ENCODE measurements at regions not wholly inside any gene's neighbourhood (a gene's known extent, or its start where the extent isn't known, plus 50 kb on each side); places are given as distances from the start of the nearest gene placed in this dataset.
"Not testable (repeated sequence)": the region's sequence is repeated elsewhere in the genome, so short reads cannot be mapped to it uniquely, and the experiment has no call there.

DNA sequence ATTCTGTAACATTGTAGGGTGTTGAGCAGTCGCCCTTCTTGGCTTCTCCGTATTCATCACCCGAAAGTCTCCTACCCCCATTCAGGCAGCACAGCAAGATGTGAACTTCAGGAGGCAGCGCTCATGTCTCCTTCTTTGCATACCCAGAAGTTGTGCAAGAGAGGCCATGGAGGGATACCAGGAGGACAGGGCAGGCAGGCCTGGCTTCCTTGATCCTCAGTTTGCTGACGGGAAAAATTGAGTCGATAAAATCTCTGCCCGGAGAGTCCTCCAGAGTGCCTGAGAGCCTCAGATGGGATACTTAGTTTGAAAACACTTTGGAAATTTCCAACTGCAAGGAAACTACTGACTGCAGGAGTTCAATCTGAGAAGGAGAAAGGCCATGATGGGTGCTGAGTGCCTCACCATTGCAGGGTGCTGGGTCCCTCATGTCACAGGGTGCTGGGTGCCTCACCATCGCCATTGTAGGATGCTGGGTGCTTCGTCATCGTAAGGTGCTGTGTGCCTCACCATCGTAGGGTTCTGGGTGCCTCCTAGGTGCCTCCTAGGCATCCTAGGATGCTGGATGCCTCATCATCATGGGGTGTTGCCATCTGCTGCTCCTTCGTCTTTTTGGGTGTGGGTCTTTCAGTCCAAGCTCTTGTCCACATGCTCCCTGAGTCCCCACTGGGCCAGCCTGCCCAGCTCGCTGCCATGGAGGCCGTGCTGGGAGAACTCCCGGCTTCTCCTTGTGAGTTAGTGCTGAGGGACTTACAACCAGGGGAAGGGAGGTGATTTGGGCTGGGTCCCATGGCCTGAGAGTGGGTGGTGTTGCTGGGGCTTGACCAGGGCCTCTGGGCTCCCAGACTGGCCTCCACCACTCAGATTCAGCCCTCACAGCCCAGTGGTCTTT lies 162.4 kb downstream of the DDX1 start:
- no peak for DNase-seq

DNA sequence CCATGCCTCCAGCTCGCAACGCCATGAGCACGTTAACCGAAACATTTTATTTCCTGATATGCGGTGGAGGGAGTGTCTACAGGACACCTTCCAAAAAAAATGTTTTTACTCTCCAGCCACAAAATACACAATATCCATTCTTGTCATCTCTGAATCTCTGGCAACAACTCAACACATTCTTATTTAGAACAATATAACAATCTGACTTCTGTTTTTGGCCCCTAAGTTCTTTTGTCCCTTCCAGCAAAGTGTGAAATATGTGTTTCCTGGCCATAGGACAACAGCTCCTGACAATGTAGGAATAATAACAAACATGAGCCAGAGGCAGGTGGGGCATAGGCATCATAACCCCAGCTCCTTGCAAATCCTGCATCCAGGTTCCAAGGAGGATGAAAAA lies 163.0 kb downstream of the DDX1 start:
- DNase-seq: no peak

DNA sequence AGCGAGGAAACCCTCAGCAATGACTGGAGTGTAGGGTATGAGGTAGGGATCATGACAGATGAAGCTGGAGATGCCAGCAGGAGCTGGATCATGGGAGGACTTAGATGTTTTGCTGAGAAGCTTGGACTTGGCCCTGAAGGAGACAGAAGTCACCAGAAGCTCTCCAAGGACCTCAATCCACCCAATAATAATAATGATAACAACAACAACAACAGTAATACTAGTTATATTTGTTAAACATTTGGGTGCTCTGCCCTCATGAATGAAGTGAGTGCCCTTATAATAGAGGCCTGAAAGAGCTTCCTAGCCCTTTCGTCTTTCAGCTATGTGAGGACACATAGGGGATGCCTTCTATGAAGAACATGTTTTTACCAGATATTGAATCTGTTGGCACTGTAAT lies 163.9 kb downstream of the DDX1 start:
- no peak for DNase-seq

DNA sequence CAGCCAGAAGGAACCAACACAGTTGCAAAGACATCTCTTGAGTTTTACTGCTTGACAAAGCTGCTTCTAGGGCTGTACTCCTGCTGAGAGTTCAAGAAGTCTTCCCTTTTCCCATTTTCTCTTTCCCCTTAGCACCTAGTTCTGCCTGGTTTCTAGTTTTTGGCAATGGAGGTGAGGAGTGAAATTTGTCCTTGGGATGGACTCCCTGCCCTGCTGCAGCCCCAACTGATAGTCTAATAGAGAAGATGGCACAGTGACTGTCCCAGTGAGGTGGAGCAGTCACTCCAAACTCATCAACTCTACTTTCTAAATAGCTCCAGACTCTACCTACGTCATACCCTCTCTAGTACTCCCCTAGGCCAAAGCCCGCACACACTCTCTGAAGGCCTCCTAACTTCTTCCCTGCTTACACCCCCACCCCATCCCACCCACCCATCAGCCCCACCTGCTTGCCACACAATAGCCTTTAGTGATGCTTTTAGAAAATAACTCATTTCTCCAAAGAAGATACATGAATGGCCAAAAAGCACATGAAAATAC lies 164.4 kb downstream of the DDX1 start:
- DNase-seq: no peak

DNA sequence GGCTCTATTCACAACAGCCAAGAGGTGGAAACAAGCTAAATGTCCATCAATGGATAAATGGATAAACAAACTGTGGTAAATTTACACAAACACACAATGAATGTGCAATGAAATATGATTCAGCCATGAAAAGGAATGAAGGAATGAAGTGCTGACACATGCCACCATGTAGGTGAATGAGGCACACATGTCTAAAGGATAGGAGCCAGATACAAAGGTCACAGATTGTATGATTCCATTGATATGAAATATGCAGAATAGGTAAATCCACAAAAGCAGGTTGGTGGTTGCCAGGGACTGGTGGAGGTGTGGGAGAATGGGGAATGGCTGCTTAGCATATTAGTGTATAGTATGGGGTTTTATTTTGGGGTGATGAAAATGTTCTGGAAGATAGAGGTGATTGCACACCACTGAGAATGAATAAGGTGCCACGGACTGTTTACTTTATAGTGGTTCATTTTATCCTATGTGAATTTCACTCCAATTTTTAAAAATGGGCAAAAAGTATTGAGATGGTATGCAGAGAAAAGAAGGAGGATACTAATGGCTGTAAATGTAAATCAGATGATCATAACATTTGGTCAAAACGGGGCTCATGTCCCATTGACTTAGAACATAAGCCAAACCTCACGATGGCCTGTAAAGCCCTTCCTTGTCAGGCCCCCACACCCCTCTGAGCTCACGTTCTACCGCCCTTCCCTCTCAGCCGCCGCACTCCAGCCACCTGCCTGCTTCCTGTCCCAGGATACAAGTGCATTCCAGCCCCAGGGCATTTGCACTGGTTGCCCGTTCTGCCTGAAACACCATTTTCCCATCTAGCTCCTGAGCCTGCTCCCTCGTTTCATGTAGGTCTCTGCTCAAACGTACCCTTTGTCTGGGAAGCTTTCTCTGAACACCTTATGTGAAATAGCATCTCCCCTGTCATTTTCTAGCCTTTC lies 165.5 kb downstream of the DDX1 start:
- no peak for DNase-seq

DNA sequence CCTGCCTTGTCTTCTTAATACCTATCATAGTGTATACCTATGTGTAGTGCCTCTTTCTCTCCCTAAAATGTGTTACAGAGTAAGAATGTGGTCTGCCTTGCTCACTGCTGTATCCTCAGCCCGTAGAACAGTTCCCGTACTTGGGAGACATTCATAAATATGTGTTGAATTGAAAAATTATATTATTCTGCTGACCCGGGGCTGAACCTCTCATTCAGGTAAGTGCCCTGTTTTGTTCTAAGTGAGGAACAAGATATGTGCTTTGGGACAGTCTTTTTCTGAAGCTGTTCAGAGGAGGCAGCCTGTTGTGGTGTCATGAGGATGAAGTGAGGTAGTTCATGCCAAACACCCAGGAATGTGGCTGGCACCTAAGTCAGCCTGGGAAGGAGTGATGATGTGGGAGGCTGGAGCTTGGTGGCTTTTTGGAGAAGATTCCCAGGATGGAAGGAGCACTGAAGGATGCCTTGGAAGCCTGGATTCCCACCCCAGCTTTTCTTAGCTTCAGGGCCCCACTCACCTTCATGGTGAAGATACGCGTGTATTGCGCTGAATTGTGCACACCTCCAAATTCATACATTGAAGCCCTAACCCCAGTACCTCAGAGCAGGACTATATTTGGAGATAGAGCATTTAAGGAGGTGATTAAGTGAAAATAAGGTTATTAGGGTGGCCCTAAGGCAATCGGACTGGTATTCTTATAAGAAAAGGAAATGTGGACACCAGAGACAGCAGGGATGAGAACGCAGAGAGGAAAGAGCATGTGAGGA lies 166.3 kb downstream of the DDX1 start:
- no peak for DNase-seq

DNA sequence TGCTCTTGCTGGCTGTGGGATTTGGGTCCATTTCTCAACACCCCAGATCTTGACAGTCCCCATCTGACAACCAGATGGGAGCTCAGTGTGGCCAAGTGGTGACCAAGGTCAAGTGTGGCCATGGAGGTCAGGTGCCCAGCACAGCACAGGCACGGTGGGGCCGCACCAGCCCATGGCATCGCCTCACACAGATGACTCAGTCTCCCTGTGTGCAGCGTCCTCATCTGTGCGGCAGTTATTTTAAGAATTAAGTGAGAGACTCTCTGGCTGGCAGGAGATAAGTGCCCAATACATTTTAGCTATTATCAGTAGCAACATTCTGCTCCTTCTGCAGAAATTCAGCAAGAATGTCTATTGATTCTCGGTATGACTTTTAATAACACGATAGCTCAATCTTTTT lies 167.2 kb downstream of the DDX1 start:
- DNase-seq: no peak

DNA sequence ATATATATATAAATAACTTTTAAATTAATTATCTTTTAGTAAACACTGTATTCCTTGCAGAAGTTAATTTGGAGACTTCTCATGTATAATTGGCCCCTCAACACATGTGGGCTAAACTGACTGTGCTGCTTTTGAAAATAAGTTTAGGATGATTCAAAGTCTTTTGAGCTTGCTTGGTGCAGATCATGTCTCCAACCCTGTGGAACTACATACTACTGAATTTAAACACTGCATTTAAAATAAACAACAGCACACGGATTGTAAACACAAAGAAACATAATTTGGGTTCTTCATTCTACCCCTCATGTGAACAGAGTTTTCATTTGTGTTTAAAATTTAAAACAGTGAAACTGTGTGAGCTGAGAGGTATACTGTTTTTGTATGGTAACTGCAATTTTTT lies 167.7 kb downstream of the DDX1 start:
- DNase-seq: no peak

DNA sequence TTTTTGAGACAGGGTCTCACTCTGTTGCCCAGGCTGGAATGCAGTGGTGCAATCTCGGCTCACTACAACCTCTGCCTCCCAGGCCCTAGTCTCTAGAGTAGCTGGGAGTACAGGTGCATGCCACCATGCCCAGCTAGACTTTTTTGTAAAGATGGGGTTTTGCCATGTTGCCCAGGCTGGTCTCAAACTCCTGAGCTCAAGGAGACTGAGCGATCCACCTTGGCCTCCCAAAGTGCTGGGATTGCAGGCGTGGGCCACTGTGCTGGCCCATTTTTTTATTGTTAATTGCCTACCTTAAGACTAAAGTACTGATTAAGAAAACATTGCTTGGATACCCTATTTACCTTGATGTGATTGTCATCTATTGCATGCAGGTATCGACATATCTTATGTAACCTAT lies 168.1 kb downstream of the DDX1 start:
- DNase-seq: not testable (repeated sequence)

DNA sequence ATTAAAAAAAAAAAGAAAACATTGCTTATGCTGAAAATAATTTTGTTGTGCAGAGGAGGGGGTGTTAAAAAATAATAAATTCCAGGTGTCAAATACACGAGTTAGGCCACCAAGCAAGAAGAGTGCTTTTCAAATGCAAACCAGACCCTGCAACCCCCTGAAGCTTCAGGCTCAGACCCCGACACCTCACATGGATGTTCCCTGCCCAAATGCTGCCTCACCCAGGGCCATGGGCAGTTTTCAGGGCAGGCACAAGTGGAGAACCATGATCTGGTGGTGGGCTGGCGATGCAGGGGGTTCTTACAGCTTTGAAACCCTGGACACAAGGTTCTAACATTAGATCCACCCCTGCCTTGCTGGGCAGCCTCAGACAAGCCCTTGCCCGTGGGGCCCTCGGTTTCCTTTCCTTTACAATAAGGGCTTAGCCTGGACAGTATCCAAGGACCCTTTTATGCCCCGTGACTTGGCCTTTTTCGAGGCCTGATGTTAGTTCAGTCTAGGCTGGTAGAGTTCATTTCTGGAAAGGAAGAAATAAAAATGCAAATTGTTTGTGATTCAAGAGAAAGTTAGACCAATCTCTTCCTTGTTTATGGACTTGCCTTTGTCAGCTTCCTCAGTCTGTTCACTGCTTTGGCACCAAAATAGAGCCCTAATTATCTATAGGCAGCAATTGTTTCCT lies 168.7 kb downstream of the DDX1 start:
- DNase-seq: no peak

DNA sequence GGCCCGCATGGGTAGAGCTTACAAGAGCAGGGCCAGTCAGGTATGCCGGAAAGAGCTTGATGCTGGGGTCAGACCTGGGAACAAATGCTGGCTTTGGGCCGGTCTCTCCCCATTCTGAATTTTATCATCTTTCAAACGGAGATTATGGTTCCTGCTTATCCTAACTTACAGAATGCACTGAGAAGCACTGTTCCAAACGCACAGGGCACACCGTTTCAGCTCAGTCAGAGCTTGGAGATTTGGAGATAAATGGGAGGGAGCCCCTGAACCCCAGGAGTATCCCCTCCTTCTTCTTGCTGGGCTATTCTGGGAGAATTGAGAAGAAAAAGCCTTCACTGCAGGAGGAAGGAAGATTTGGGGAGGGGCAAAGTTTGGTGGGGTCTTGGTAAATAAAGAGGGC lies 169.4 kb downstream of the DDX1 start:
- DNase-seq: no peak

DNA sequence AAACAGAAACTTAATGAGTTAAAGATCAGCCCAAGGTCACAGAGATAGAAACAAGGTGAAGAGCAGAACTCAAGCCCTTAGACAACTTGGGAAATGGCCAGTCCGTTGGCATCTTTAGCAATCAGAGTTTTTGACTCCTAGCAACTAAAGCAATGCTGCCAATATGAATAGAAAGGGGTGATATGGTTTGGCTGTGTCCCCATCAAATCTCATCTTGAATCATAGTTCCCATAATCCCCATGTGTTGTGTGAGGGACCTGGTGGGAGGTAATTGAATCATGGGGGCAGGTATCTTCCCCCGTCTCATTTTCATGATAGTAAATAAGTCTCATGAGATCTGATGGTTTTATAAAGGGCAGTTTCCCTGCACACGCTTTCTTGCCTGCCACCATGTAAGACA lies 170.2 kb downstream of the DDX1 start:
- DNase-seq: no peak

DNA sequence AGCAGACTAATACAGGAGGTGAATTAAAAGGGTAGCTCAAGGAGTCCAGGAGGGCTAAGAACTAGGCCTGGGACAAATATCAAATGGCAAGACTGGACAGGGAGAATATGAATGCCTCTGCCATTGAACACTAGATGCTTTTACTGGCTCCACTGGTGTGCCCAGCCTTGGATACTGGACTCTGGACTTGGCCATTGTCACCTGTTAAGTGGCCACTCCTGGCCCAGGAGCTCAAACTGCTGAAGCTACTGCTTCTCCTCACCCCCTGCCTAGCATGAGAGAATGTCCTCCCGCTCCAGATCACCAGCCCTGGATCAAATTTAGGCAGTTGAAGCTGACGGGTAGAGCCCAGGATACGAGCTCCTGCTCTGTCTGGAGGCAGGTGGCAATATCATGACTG lies 170.8 kb downstream of the DDX1 start:
- no peak for DNase-seq

DNA sequence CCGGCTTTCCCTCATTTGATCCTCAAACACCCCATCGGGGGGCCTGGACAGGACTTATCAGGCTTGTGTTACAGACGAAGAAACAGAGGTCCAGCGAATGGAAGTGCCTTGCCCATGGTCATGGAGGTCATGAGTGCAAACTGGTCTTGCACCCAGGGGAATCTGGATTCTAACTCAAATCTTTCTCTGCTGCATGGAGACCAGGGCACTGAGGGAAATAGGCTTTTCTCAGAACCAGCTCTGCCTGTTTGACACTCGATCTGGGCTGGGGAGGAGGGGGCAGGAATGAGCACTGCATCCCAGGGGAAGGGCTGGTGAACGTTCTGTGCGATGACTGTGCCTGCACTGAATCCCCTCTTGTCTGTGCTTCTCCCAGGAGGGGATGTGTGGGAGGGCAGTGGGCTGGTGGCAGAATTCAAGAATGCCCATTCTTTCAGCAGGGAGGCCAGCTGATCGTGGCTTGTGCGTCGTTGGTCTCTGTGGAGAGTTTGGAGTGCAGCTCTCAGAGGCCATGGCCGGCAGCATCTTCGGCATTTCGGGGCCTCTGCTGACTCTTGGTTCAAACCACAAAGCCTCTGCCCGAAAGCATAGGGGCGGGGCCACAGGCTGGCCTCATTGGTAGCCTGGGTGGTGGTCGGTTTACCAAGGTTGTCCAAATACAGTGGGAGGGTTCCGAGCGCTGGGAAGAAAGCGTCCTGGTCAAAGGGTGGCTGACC lies 171.6 kb downstream of the DDX1 start:
- DNase-seq: no peak

DNA sequence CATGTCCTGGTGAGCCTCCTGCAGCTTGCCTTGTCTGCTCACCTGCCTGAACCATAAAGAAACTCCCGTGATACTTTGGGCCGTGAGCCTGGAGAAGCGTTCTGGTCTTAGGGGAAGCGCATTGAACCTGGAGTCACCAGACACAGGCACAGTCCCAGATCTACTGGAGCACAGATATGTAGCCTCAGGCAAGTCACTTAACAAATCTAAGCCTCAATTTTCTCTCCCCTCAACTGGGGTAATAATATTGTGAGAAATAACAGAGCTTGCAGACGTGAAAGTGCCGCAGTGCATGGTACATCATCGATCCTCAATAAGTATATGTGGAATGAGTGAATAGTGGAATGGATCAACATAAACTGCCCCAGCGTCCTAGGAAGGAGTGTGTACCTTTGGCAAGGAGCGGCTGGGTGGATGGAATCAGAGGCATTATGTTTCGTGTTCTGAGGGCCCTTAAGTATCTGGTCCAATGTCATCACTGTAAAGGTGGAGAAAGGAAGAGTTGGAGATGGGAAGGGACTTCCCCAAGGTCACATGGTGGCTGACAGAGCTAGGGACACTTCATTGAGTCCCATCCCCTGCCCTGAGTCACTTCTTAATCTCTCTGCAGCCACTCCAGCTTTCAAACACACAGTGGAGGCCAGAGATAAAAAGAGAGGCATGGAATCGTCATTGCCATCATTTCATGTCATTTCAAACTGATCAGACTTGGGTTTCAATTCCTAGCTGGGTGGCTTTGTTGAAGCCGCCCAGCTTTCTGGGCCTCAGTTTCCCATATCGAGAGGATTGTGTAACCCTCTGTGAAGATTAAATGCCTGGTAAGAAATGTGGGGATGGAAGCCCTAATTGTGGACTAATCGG lies 172.4 kb downstream of the DDX1 start:
- DNase-seq: no peak

DNA sequence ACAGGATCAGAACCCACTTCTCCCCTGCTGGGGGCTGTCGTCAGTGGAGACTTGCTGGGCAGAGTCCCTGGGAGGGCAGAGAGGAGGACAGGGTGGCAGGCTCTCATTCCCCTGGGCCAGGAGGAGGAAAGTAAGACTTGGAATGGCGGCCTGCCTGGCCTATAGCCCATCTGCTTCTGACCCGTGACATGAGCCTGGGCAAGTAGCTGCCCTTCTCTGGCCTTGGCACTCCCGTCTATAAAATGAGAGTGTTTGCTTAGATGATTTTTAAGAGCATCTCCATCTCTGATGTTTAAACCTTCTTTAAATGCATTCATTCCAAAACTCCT lies 173.0 kb downstream of the DDX1 start:
- no peak for DNase-seq

DNA sequence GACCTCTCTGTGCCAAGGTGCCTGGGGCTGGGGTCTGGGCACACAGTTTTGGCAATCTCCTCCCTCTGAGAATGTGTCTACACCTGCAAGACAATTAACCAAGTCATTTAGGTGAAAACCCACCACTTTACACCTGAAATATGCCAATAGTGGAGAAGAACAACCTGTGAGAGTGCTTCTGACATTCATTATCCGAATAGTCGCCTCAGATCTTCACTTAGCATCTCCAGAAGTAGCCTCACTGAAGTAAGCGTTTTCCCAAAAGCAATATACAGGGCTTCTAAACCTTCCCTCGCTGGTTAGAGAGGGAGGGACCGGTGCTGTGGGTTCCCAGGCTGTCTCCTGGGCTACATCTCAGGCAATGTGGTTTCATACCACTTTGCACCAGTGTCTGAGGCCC lies 173.5 kb downstream of the DDX1 start:
- DNase-seq: no peak

DNA sequence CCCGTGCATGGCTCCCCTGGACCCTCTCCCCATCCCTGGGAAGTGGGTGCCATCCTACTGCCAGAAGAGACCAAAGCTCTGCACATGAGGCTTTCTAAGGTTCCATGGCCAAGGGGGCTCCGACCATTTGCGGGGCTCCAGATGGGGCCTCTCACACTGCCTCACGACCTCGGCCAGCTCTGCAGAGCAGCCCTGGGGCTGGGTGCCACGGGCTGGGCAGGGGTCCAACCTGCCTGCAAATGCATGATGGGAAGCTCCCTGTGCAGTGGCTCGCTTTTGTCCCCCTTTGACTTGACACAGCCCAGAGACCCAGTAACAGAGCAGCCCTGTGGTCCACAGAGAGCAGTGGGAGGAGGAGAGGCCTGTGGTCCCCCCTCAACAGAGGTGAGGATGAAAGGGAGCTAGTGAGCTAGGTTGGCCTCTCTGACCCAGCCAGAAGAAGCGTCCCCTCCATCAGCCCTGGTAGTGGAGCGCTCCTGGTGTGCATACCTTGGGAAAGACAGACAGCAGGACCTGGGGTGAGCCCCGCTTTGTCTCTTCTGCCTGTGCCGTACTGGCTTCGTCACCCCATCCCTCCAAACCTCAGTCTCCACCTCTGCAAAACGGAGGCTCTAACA lies 174.1 kb downstream of the DDX1 start:
- no peak for DNase-seq

DNA sequence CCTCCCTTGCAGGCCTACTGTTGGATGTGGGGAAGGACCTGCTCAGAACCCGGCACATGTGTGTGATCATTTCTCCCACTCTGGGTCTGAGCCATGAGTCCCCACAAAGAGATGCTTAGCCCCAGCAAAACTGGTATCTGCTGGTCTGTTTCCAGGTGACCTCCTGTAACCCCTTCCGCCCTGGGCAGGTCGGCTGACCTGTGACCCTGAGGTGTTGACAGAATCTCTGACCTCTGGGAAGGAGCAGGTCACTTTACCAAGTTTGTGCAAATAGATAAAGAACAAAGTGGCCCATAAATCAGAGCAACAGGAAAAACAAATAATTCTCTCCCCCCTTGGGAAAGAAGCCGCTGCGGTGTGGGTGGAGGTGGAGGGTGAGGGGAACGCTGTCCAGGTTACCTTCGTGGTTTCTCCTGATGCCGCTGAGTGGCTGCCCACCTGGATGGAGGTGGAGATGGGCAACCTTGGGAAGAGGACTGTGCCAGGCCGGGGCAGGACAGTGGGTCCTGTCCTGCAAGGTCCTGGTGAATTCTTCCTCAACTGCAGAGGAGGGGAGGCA lies 174.0 kb upstream of the MYCN start:
- no peak for DNase-seq

All from fibroblast of skin of scalp (primary cell).